Putamen (tissue), 1 donor: ENCODE measurements at regions not wholly inside any gene's neighbourhood (a gene's known extent, or its start where the extent isn't known, plus 50 kb on each side); places are given as distances from the start of the nearest gene placed in this dataset.
A peak's percentile ranks its signal among the peaks of the same experiment; 100 is the strongest.

Experiments
- DNase-seq: peaks from one replicate; pipeline ENCODE4 v3.0.0-alpha.2; 2016; ENCODE audit warnings: low spot score

GRCh38 chr10:106183041-106183440 lies 981.5 kb downstream of the SORCS1 start:
- no peak for DNase-seq

- DNase-seq, result no peak
Observed at GRCh38 chr10:106182542-106182941, 982.0 kb downstream of the SORCS1 start.

GRCh38 chr10:106181501-106181900 lies 983.0 kb downstream of the SORCS1 start:
- DNase-seq, result no peak

GRCh38 chr10:106179430-106179829 lies 985.1 kb downstream of the SORCS1 start:
- no peak for DNase-seq

GRCh38 chr10:106175760-106176377 lies 988.6 kb downstream of the SORCS1 start:
- peak; percentile 17 for DNase-seq

- no peak for DNase-seq
Observed at GRCh38 chr10:106173838-106174237, 990.7 kb downstream of the SORCS1 start.

- DNase-seq, result no peak
Observed at GRCh38 chr10:106169241-106169640, 995.3 kb downstream of the SORCS1 start.

- DNase-seq, result no peak
Observed at GRCh38 chr10:106167946-106168345, 996.6 kb downstream of the SORCS1 start.

- DNase-seq, result no peak
Observed at GRCh38 chr10:106158241-106158640, 1006.3 kb downstream of the SORCS1 start.

GRCh38 chr10:106147021-106147420 lies 1017.5 kb downstream of the SORCS1 start:
- DNase-seq, result no peak

- DNase-seq, result no peak
Observed at GRCh38 chr10:106139915-106140314, 1024.6 kb downstream of the SORCS1 start.

- DNase-seq, result no peak
Observed at GRCh38 chr10:106136175-106136574, 1028.3 kb downstream of the SORCS1 start.

GRCh38 chr10:106134326-106135000 lies 1030.0 kb downstream of the SORCS1 start:
- DNase-seq, result no peak

- DNase-seq, result no peak
Observed at GRCh38 chr10:106133451-106133850, 1031.1 kb downstream of the SORCS1 start.

- DNase-seq, result no peak
Observed at GRCh38 chr10:106132956-106133355, 1031.5 kb downstream of the SORCS1 start.

GRCh38 chr10:106114656-106115186 lies 1049.8 kb downstream of the SORCS1 start:
- no peak for DNase-seq

GRCh38 chr10:106111246-106111645 lies 1053.3 kb downstream of the SORCS1 start:
- no peak for DNase-seq

GRCh38 chr10:106107706-106108105 lies 1056.8 kb downstream of the SORCS1 start:
- DNase-seq, result no peak

- no peak for DNase-seq
Observed at GRCh38 chr10:106106114-106106513, 1058.4 kb downstream of the SORCS1 start.

GRCh38 chr10:106089855-106090254 lies 1074.7 kb downstream of the SORCS1 start:
- DNase-seq, result no peak

GRCh38 chr10:106086391-106086790 lies 1078.1 kb downstream of the SORCS1 start:
- no peak for DNase-seq

- DNase-seq, result no peak
Observed at GRCh38 chr10:106083572-106083971, 1080.9 kb downstream of the SORCS1 start.

- peak; percentile 44 for DNase-seq
Observed at GRCh38 chr10:106082865-106083264, 1081.6 kb downstream of the SORCS1 start.
